NCI-H226 (cell line): ENCODE measurements at regions not wholly inside any gene's neighbourhood (a gene's known extent, or its start where the extent isn't known, plus 50 kb on each side); places are given as distances from the start of the nearest gene placed in this dataset.
"Not testable (repeated sequence)": the region's sequence is repeated elsewhere in the genome, so short reads cannot be mapped to it uniquely, and the experiment has no call there.

Experiments used
- DNase-seq: peaks from one replicate; pipeline ENCODE4 v3.0.0-alpha.2; 2015

- no peak for DNase-seq
Observed at GRCh38 chr9:27675354-27675753, 102.1 kb upstream of the C9orf72 start.

- no peak for DNase-seq
Observed at GRCh38 chr9:27676827-27677226, 103.5 kb upstream of the C9orf72 start.

- no peak for DNase-seq
Observed at GRCh38 chr9:27679338-27679737, 106.1 kb upstream of the C9orf72 start.

- DNase-seq: no peak
Observed at GRCh38 chr9:27683181-27683580, 109.9 kb upstream of the C9orf72 start.

- DNase-seq: no peak
Observed at GRCh38 chr9:27688954-27689353, 115.7 kb upstream of the C9orf72 start.

GRCh38 chr9:27690816-27691215 lies 117.5 kb upstream of the C9orf72 start:
- not testable (repeated sequence) for DNase-seq

GRCh38 chr9:27699621-27700020 lies 126.3 kb upstream of the C9orf72 start:
- DNase-seq: no peak

GRCh38 chr9:27701016-27701415 lies 127.7 kb upstream of the C9orf72 start:
- DNase-seq: no peak

- DNase-seq: peak; percentile 10
Observed at GRCh38 chr9:27701587-27701986, 128.3 kb upstream of the C9orf72 start.

GRCh38 chr9:27703216-27703980 lies 130.1 kb upstream of the C9orf72 start:
- no peak for DNase-seq

GRCh38 chr9:27711241-27711640 lies 138.0 kb upstream of the C9orf72 start:
- DNase-seq: no peak

- no peak for DNase-seq
Observed at GRCh38 chr9:27712806-27713205, 139.5 kb upstream of the C9orf72 start.

GRCh38 chr9:27714388-27714787 lies 141.1 kb upstream of the C9orf72 start:
- DNase-seq: no peak

- DNase-seq: no peak
Observed at GRCh38 chr9:27715651-27716050, 142.4 kb upstream of the C9orf72 start.

GRCh38 chr9:27717991-27718390 lies 144.7 kb upstream of the C9orf72 start:
- no peak for DNase-seq

- DNase-seq: no peak
Observed at GRCh38 chr9:27719711-27720110, 146.4 kb upstream of the C9orf72 start.

GRCh38 chr9:27722866-27723265 lies 149.6 kb upstream of the C9orf72 start:
- no peak for DNase-seq

GRCh38 chr9:27726244-27727081 lies 153.2 kb upstream of the C9orf72 start:
- no peak for DNase-seq

- no peak for DNase-seq
Observed at GRCh38 chr9:27732494-27732893, 159.2 kb upstream of the C9orf72 start.

GRCh38 chr9:27743490-27743889 lies 170.2 kb upstream of the C9orf72 start:
- DNase-seq: no peak

- DNase-seq: no peak
Observed at GRCh38 chr9:27747450-27747849, 174.2 kb upstream of the C9orf72 start.

GRCh38 chr9:27749838-27750237 lies 176.6 kb upstream of the C9orf72 start:
- no peak for DNase-seq

GRCh38 chr9:27750566-27750965 lies 177.3 kb upstream of the C9orf72 start:
- DNase-seq: no peak

- no peak for DNase-seq
Observed at GRCh38 chr9:27752069-27752468, 178.8 kb upstream of the C9orf72 start.
